Immature natural killer cell (primary cell): ENCODE measurements at regions not wholly inside any gene's neighbourhood (a gene's known extent, or its start where the extent isn't known, plus 50 kb on each side); places are given as distances from the start of the nearest gene placed in this dataset.

Source experiments
- DNase-seq, 3 donors: peaks; one replicate each; pipeline ENCODE4 v3.0.0; 2022; ENCODE audit warnings: mixed read lengths in 1 of 3
- H3K27ac Mint-ChIP-seq, 6 donors: one replicate each; pipeline ENCODE4 v1.8.0; 2020; ENCODE audit warnings: mixed read lengths in 6 of 6, mild to moderate bottlenecking in 5 of 6, inconsistent platforms in 4 of 6, moderate library complexity in 3 of 6
- H3K27me3 Mint-ChIP-seq, 3 donors: one replicate each; pipeline ENCODE4 v1.8.0; 2020 to 2021; ENCODE audit warnings: low read depth in 3 of 3, mild to moderate bottlenecking in 3 of 3, mixed read lengths in 3 of 3, moderate library complexity in 3 of 3, inconsistent platforms in 1 of 3
- H3K36me3 Mint-ChIP-seq, 3 donors: one replicate each; pipeline ENCODE4 v1.8.0; 2020; ENCODE audit warnings: mixed read lengths in 3 of 3, inconsistent platforms in 2 of 3, mild to moderate bottlenecking in 2 of 3
- H3K4me1 Mint-ChIP-seq, 2 donors: one replicate each; pipeline ENCODE4 v1.8.0; 2020; ENCODE audit warnings: inconsistent platforms in 2 of 2, mild to moderate bottlenecking in 2 of 2, mixed read lengths in 2 of 2, moderate library complexity in 1 of 2
- H3K4me3 Mint-ChIP-seq, 5 donors: one replicate each; pipeline ENCODE4 v1.8.0; 2020; ENCODE audit warnings: mild to moderate bottlenecking in 5 of 5, mixed read lengths in 5 of 5, inconsistent platforms in 3 of 5, moderate library complexity in 3 of 5
- H3K9me3 Mint-ChIP-seq, 6 donors: one replicate each; pipeline ENCODE4 v1.8.0; 2020; ENCODE audit warnings: mild to moderate bottlenecking in 6 of 6, mixed read lengths in 6 of 6, inconsistent platforms in 4 of 6, moderate library complexity in 3 of 6

DNA sequence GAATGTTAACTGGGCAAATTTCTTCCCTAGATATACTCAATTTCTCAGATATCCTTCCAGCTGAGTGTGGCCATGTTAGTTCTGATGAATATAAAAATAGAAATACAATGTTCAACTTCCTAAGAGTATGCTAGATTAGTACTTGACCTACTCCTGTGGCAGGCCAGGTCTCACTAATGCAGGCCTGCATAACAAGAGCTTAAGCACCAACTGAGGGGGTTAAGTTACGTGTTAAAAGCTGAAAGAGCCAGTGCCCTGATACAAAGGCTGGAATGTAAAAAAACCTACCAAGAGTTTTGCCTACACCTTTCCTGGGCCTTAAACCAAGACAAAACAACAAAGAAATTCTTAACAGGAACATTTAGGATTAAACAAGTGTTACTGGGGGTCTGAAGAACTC lies 102.8 kb downstream of the MRPS30 start:
- H3K27ac Mint-ChIP-seq, result no peak overlapping the region
- H3K27me3 Mint-ChIP-seq, result no peaks in the 10 kb centered on the region
- DNase-seq, result no peak
- H3K9me3 Mint-ChIP-seq, result peaks cover 0 to 10% (median 5%) of the 10 kb centered on the region in 6 donors
- peaks cover 0 to 3% (median 0%) of the 10 kb centered on the region in 3 donors for H3K36me3 Mint-ChIP-seq
- H3K4me1 Mint-ChIP-seq, result no peaks in the 10 kb centered on the region
- H3K4me3 Mint-ChIP-seq, result no peak overlapping the region

DNA sequence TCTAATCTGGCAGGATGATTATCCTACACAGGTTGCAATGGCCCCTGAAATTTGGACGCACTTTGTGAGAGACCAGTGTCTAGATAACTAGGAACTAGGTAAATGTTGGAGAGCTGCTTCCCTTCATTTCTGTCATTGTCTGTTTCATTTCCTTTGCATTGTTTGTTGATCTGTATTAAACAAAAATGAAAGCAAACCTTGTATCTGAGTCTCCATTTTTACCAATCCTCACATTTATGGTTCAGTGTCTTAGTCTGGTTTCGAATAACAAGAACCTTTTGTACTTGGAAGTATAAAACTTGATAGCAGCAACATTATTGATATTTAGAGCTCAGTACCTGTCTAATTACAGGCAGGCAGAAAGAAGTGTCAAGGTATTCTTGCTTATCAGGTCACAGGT lies 105.5 kb downstream of the MRPS30 start:
- Mint-ChIP-seq H3K27me3 (no peaks in the 10 kb centered on the region), H3K36me3 (no peaks in the 10 kb centered on the region), H3K4me1 (no peaks in the 10 kb centered on the region), H3K4me3 (no peak overlapping the region), H3K27ac (no peak overlapping the region), H3K9me3 (peaks cover 2 to 9% (median 8%) of the 10 kb centered on the region in 6 donors)
- no peak for DNase-seq

DNA sequence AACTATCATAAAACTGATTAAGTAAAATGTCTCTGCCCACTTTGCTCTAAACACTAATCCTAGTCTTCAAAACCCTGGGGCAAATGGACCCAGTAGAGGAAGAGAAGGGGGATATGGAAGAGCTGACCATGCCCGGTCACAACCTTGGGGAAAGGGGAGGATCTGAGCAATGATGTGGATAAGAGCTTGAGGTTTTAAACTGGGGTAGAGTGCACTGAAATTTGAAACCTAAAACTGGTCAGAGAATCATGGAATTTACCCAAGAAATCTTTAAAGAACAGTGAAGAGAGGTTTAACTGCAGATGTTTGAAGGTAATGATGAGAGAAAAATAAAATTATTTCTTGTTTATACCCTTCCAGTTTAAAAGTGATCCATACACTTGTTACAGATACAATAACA lies 110.8 kb downstream of the MRPS30 start:
- no peaks in the 10 kb centered on the region for H3K27me3 Mint-ChIP-seq
- peaks cover 9 to 29% (median 14%) of the 10 kb centered on the region in 6 donors for H3K9me3 Mint-ChIP-seq
- no peak overlapping the region for H3K27ac Mint-ChIP-seq
- no peak for DNase-seq
- peaks cover 0 to 3% (median 0%) of the 10 kb centered on the region in 3 donors for H3K36me3 Mint-ChIP-seq
- H3K4me1 Mint-ChIP-seq, result no peaks in the 10 kb centered on the region
- no peak overlapping the region for H3K4me3 Mint-ChIP-seq

DNA sequence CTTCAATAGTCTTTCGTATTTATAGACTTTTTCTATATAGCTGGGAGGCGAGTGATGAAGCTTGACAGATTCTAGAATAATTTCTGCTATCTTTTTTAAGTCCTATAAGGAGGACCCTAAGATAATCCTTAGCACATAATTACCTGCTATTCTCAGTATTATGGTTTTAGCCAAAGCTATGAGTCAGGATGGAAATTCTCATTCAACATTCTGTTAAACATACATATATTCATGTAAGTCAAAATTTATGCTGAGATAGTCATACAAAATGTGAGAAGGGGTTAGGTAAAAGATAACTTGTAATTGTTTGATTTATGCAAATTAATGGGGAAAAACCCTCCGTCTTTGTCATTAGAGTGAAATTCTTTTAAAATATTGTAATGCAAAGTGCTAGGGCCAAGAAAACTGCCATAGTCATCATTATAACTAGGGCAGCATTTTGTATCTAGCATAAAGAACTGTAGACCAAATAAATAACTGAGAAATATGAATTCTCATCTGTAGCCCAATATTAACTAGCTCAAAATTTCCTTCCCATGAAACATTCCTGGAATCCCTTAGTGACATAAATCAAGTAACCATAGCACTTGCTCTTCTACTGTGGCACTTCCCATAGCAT lies 118.5 kb downstream of the MRPS30 start:
- peaks cover 3 to 22% (median 10%) of the 10 kb centered on the region in 6 donors for H3K9me3 Mint-ChIP-seq
- H3K27me3 Mint-ChIP-seq, result no peaks in the 10 kb centered on the region
- H3K27ac Mint-ChIP-seq, result no peak overlapping the region
- no peak for DNase-seq
- no peaks in the 10 kb centered on the region for H3K36me3 Mint-ChIP-seq
- H3K4me1 Mint-ChIP-seq, result no peaks in the 10 kb centered on the region
- H3K4me3 Mint-ChIP-seq, result no peak overlapping the region

DNA sequence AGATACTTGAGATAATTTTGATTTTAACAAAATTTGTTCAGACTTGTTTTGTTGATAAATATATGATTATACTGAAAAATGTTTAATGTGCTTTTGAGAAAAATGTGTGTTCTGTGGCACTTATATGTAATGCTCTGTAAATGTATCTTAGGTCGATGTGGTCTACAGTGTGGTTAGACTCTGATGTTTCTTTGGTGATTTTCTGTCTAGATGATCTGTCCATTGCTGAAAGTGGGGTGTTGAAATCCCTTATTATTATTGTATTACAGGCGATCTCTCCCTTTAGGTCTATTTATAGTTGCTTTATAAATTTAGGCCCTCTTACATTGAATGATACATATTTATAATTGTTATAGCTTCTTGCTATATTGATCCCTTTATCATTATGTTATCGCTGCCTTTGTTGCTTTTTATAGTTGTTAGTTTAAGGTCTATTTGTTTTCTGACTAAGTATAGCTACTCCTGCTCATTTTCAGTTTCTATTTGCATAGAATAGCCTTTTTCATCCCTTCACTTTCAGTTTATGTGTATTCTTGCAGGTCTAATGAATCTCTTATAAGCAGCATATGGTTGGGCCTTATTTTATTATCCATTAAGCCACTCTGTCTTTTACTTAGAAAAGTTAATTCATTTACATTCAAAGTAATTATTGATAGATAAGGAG lies 124.3 kb downstream of the MRPS30 start:
- H3K27me3 Mint-ChIP-seq, result peaks cover 0 to 4% (median 0%) of the 10 kb centered on the region in 3 donors
- no peak for DNase-seq
- H3K4me3 Mint-ChIP-seq, result no peak overlapping the region
- no peaks in the 10 kb centered on the region for H3K36me3 Mint-ChIP-seq
- H3K27ac Mint-ChIP-seq, result no peak overlapping the region
- no peaks in the 10 kb centered on the region for H3K4me1 Mint-ChIP-seq
- H3K9me3 Mint-ChIP-seq, result peaks cover 4 to 23% (median 10%) of the 10 kb centered on the region in 6 donors

DNA sequence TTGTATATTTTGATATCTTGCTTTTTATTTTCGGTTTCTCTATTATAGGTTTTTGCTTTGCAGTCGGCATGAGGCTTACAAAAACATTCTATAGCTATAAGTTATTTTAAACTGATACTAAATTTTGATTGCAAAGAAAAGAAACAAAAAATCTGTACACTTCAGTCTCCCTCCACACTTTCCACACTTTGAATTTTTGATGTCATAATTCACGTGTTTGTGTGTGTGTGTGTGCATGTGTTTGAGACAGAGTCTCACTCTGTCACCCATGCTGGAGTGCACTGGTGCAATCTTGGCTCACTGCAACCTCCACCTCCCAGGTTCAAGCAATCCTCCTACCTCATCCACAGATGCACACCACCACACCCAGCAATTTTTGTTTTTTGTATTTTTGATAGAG lies 124.9 kb downstream of the MRPS30 start:
- H3K36me3 Mint-ChIP-seq, result no peaks in the 10 kb centered on the region
- DNase-seq, result no peak
- H3K4me3 Mint-ChIP-seq, result no peak overlapping the region
- H3K27me3 Mint-ChIP-seq, result peaks cover 0 to 4% (median 0%) of the 10 kb centered on the region in 3 donors
- peaks cover 4 to 21% (median 10%) of the 10 kb centered on the region in 6 donors for H3K9me3 Mint-ChIP-seq
- no peaks in the 10 kb centered on the region for H3K4me1 Mint-ChIP-seq
- H3K27ac Mint-ChIP-seq, result no peak overlapping the region

DNA sequence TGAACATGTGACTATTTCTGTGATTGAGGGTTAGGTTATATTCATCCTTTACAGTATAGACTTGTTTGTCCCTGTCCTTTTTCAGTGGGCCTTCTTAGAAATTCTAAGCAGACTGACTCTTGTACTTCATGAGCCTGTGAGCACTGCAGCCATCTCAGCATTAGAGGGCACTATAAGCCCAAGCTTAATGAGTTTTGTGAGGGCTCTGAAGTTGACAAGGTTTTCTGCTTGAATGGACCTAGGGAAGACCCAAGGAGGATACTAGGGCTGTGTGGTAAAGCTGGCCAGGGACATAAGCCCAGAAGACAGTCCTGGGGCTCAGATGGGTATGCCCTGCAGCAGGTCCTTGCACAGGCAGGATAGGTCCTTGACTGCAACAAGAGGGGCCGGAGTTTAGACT lies 126.5 kb downstream of the MRPS30 start:
- Mint-ChIP-seq H3K36me3 (peaks cover 0 to 4% (median 0%) of the 10 kb centered on the region in 3 donors), H3K4me3 (no peak overlapping the region), H3K27me3 (peaks cover 2 to 4% (median 2%) of the 10 kb centered on the region in 3 donors), H3K27ac (no peak overlapping the region), H3K4me1 (no peaks in the 10 kb centered on the region), H3K9me3 (peaks cover 4 to 24% (median 16%) of the 10 kb centered on the region in 6 donors)
- no peak for DNase-seq

DNA sequence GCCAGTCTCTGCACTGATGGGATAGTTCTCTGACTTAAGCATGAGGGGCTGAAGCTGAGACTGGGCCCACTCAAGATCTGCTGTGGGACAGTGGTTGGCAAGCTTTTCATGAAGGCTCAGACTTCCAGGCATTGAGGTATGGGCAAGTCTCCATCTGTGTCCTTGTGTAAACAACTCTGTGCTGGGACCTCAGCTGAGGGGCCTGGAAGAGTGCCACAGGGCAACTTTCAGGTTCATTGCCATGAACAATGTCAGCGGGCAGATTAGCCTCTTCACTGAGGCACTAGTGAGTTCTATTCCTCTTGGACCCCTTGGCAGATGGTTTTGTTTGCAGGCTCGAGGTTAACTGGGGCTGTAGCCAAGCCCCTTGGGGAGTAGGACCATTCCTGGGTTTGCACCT lies 127.1 kb downstream of the MRPS30 start:
- H3K4me3 Mint-ChIP-seq, result no peak overlapping the region
- no peak overlapping the region for H3K27ac Mint-ChIP-seq
- H3K4me1 Mint-ChIP-seq, result no peaks in the 10 kb centered on the region
- H3K27me3 Mint-ChIP-seq, result peaks cover 2 to 4% (median 3%) of the 10 kb centered on the region in 3 donors
- DNase-seq, result no peak
- H3K9me3 Mint-ChIP-seq, result peaks cover 2 to 28% (median 18%) of the 10 kb centered on the region in 6 donors
- peaks cover 0 to 4% (median 0%) of the 10 kb centered on the region in 3 donors for H3K36me3 Mint-ChIP-seq

DNA sequence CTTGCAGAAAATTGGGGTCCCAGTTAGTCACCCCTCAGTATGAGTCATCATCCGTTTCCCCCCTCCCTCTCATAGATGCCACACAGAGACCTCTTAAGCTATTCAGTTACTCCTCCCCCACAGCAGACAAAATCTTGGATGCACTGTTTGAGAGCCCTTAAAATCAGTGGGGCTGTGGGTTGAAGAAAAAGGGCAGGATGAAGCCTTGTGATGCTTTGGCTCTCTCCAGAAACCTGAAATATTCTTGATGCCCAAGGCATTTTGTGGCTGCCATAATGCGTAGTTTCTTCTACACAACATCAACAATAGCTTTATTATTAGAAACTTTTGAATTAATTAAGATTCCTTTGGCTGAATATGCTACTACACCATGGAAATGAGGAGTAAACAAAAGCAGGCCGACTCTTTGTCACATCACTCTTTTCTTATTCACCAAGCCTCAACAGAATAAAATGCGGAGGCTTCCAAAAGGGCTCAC lies 133.8 kb downstream of the MRPS30 start:
- Mint-ChIP-seq H3K36me3 (peaks cover 0 to 4% (median 0%) of the 10 kb centered on the region in 3 donors), H3K4me3 (no peak overlapping the region), H3K27me3 (peaks cover 0 to 3% (median 2%) of the 10 kb centered on the region in 3 donors), H3K4me1 (no peaks in the 10 kb centered on the region), H3K27ac (no peak overlapping the region), H3K9me3 (peaks cover 0 to 24% (median 12%) of the 10 kb centered on the region in 6 donors)
- DNase-seq, result no peak

DNA sequence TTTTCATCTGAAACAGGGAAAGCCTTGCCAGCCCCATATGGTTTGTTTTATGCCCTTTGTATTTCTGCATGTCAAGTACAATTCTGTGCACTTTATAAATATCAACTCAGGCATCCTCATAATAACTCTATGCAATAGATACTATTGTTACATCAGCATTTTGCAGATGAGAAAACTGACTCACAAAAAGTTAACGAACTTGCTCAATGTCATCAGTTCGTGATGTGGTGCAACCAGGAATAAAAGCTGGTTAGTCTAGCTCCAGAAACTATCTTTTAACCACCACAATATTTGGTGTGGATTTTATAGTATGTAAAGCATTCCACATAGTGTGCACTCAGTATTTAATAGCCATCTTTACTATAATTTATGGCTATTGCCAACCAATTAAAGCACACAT lies 134.9 kb downstream of the MRPS30 start:
- DNase-seq, result no peak
- Mint-ChIP-seq H3K9me3 (peaks cover 0 to 24% (median 11%) of the 10 kb centered on the region in 6 donors), H3K27me3 (peaks cover 0 to 3% (median 2%) of the 10 kb centered on the region in 3 donors), H3K4me3 (no peak overlapping the region), H3K36me3 (peaks cover 0 to 4% (median 0%) of the 10 kb centered on the region in 3 donors), H3K27ac (no peak overlapping the region), H3K4me1 (no peaks in the 10 kb centered on the region)

DNA sequence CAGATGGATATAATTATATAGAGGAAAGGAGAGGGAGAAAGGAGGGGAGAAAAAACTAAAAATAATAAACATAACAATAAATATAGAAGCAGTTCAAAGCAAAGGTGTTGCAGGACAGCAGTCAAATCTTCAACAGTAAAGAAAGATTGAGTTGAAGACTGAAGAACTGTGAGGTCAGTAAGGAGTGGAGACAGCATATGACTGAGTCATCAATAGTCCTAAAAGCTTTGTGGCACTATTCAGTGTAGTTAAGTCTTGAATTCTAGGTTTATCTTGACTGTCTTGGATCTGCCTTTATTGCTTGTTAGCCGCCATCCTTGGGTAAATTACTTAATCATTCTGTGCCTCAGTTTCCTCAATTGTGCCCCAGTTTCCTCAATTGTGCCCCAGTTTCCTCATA lies 137.0 kb downstream of the MRPS30 start:
- H3K4me3 Mint-ChIP-seq, result no peak overlapping the region
- no peaks in the 10 kb centered on the region for H3K36me3 Mint-ChIP-seq
- no peak overlapping the region for H3K27ac Mint-ChIP-seq
- peaks cover 0 to 13% (median 2%) of the 10 kb centered on the region in 6 donors for H3K9me3 Mint-ChIP-seq
- H3K4me1 Mint-ChIP-seq, result no peaks in the 10 kb centered on the region
- H3K27me3 Mint-ChIP-seq, result no peaks in the 10 kb centered on the region
- no peak for DNase-seq

DNA sequence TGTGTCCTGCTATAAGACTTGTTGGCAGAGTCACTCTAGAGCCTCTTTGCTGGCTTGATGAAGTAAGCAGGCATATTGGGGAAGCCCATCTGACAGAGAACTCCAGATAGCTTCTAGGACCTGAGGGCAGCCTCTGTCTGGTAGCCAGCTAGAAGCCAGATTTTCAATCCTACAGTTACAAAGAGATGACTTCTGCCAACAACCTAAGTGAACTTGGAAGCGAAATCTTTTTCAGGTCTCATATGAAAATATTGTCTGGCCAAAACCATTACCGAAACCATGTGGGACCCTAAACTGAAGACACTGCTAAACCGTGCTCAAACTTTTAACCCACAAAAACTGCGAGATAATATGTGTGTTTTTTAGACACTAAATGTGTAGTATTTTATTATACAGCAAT lies 140.9 kb downstream of the MRPS30 start:
- no peak overlapping the region for H3K27ac Mint-ChIP-seq
- H3K4me1 Mint-ChIP-seq, result no peaks in the 10 kb centered on the region
- DNase-seq, result no peak
- no peaks in the 10 kb centered on the region for H3K27me3 Mint-ChIP-seq
- no peak overlapping the region for H3K4me3 Mint-ChIP-seq
- H3K36me3 Mint-ChIP-seq, result no peaks in the 10 kb centered on the region
- peaks cover 0 to 4% (median 0%) of the 10 kb centered on the region in 6 donors for H3K9me3 Mint-ChIP-seq

DNA sequence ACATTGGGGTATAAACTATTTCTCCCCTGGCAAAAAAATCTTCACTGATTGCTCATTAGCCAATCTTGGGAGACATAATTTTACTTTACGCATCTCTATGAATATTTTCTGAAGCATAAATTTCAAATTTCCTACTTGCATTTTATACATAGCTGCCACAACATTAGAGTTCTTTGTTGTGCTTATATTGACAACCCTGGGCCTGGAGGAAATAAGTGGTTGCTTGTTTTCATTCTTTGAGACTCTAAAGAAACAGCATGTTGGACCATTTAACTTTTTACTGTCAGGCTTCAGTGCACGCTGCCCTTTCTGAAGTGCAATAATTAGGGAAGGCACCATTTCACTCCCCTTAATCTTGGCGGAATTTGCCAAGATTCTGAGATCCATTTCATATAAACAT lies 142.6 kb downstream of the MRPS30 start:
- Mint-ChIP-seq H3K9me3 (peaks cover 0 to 9% (median 3%) of the 10 kb centered on the region in 6 donors), H3K4me1 (no peaks in the 10 kb centered on the region), H3K27me3 (no peaks in the 10 kb centered on the region), H3K27ac (no peak overlapping the region), H3K4me3 (no peak overlapping the region), H3K36me3 (no peaks in the 10 kb centered on the region)
- DNase-seq, result no peak

DNA sequence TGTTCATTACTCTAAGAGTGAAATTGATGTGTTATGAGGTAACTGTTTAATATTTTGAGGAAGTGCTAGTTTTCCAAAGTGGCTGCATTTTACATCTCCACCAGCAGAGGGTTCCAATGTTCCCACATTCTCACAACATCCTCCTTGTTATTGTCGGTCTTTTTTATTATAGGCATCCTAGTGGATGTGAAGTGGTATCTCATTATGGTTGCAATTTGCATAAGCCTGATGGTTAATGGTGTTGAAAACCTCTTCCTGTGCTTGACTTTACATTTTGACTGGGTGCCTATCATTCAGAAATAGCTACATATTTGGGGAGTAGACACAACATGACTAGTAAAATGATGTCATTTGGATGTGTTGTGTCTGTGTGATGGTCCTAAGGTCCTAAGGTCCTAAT lies 143.6 kb downstream of the MRPS30 start:
- no peaks in the 10 kb centered on the region for H3K27me3 Mint-ChIP-seq
- DNase-seq, result no peak
- H3K36me3 Mint-ChIP-seq, result no peaks in the 10 kb centered on the region
- H3K4me1 Mint-ChIP-seq, result no peaks in the 10 kb centered on the region
- H3K9me3 Mint-ChIP-seq, result peaks cover 2 to 9% (median 6%) of the 10 kb centered on the region in 6 donors
- no peak overlapping the region for H3K4me3 Mint-ChIP-seq
- no peak overlapping the region for H3K27ac Mint-ChIP-seq
